Mesenchymal stem cell (in vitro differentiated cells and primary cell): ENCODE measurements at regions not wholly inside any gene's neighbourhood (a gene's known extent, or its start where the extent isn't known, plus 50 kb on each side); places are given as distances from the start of the nearest gene placed in this dataset.

Experiments
- DNase-seq: peaks from one replicate; pipeline ENCODE4 v3.0.0-alpha.2; 2013
- H2AFZ ChIP-seq: one replicate; pipeline ENCODE4 v1.6.1; 2013; ENCODE audit warnings: low read depth, mild to moderate bottlenecking, control low read depth, inconsistent platforms, low read length, moderate library complexity
- H2AK5ac ChIP-seq: 2 replicates; pipeline ENCODE4 v1.6.1; 2013; ENCODE audit warnings: low read length, moderate library complexity, mild to moderate bottlenecking, inconsistent platforms; ENCODE audit not compliant: severe bottlenecking
- H2BK120ac ChIP-seq: one replicate; pipeline ENCODE4 v1.6.1; 2013; ENCODE audit warnings: low read depth, mild to moderate bottlenecking, inconsistent platforms, low read length, moderate library complexity
- H2BK12ac ChIP-seq, 2 experiments: one replicate each; pipeline ENCODE4 v1.6.1; 2013; ENCODE audit warnings: inconsistent platforms in 2 of 2, low read length in 2 of 2, mild to moderate bottlenecking in 2 of 2, moderate library complexity in 2 of 2, control low read depth in 1 of 2
- H2BK15ac ChIP-seq: one replicate; pipeline ENCODE4 v1.6.1; 2013; ENCODE audit warnings: mild to moderate bottlenecking, low read depth, inconsistent platforms; ENCODE audit not compliant: poor library complexity, severe bottlenecking
- H2BK5ac ChIP-seq: 2 replicates; pipeline ENCODE4 v1.6.1; 2013; ENCODE audit warnings: low read depth, mild to moderate bottlenecking, low read length, control low read depth, inconsistent platforms; ENCODE audit not compliant: poor library complexity, severe bottlenecking
- H3K14ac ChIP-seq, 2 experiments: one replicate each; pipeline ENCODE4 v1.6.1; 2013; ENCODE audit warnings: inconsistent platforms in 2 of 2, low read length in 2 of 2, control low read depth in 1 of 2, mild to moderate bottlenecking in 1 of 2, moderate library complexity in 1 of 2
- H3K18ac ChIP-seq, 2 experiments: one replicate each; pipeline ENCODE4 v1.6.1; 2013; ENCODE audit warnings: inconsistent platforms in 2 of 2, low read length in 2 of 2, control low read depth in 1 of 2, low read depth in 1 of 2, mild to moderate bottlenecking in 1 of 2
- H3K23ac ChIP-seq, 2 experiments: one replicate each; pipeline ENCODE4 v1.6.1; 2013; ENCODE audit warnings: inconsistent platforms in 2 of 2, low read length in 2 of 2, mild to moderate bottlenecking in 2 of 2, moderate library complexity in 2 of 2, control low read depth in 1 of 2
- H3K27ac ChIP-seq: 2 replicates; pipeline ENCODE4 v1.5.1; 2013; ENCODE audit warnings: mild to moderate bottlenecking, moderate library complexity, low read length, control low read depth, inconsistent platforms; ENCODE audit not compliant: poor library complexity, severe bottlenecking
- H3K27me3 ChIP-seq, 2 experiments: 2 replicates each; pipeline versions ENCODE4 v1.6.1 to v1.7.0; 2013; ENCODE audit warnings: low read length in 2 of 2, mild to moderate bottlenecking in 2 of 2, moderate library complexity in 2 of 2, control low read depth in 1 of 2, inconsistent platforms in 1 of 2; ENCODE audit not compliant: control insufficient read depth in 1 of 2, insufficient read depth in 1 of 2
- H3K36me3 ChIP-seq, 2 experiments: 2 replicates each; pipeline versions ENCODE4 v1.6.1 to v1.7.0; 2013; ENCODE audit warnings: low read length in 2 of 2, control low read depth in 1 of 2, inconsistent platforms in 1 of 2, low read depth in 1 of 2, mild to moderate bottlenecking in 1 of 2; ENCODE audit not compliant: insufficient read depth in 2 of 2, control insufficient read depth in 1 of 2
- H3K4ac ChIP-seq, 2 experiments: one replicate each; pipeline ENCODE4 v1.6.1; 2013; ENCODE audit warnings: inconsistent platforms in 2 of 2, low read length in 2 of 2, mild to moderate bottlenecking in 2 of 2, moderate library complexity in 2 of 2, control low read depth in 1 of 2, low read depth in 1 of 2
- H3K4me1 ChIP-seq: 2 replicates; pipeline ENCODE4 v1.6.1; 2013; ENCODE audit warnings: low read depth, low read length, control low read depth; ENCODE audit not compliant: control insufficient read depth, insufficient read depth
- H3K4me2 ChIP-seq: 2 replicates; pipeline ENCODE4 v1.6.1; 2013; ENCODE audit warnings: low read length, mild to moderate bottlenecking, inconsistent platforms; ENCODE audit not compliant: poor library complexity, severe bottlenecking
- H3K4me3 ChIP-seq, 2 experiments: 2 replicates each; pipeline versions ENCODE4 v1.5.1 to v1.7.0; 2013; ENCODE audit warnings: low read length in 2 of 2, mild to moderate bottlenecking in 2 of 2, control low read depth in 1 of 2, low read depth in 1 of 2; ENCODE audit not compliant: insufficient read depth in 1 of 2
- H3K79me1 ChIP-seq: replicated peaks from 2 replicates; pipeline ENCODE4 v1.6.1; 2013; ENCODE audit warnings: mild to moderate bottlenecking, control low read depth, low read length, inconsistent platforms; ENCODE audit not compliant: poor library complexity, severe bottlenecking
- H3K9ac ChIP-seq: 2 replicates; pipeline ENCODE4 v1.7.0; 2013; ENCODE audit warnings: mild to moderate bottlenecking, low read length, moderate library complexity
- H3K9me3 ChIP-seq: 2 replicates; pipeline ENCODE4 v1.7.0; 2013; ENCODE audit warnings: mild to moderate bottlenecking, low read length; ENCODE audit not compliant: control insufficient read depth
- H4K8ac ChIP-seq: one replicate; pipeline ENCODE4 v1.6.1; 2013; ENCODE audit warnings: inconsistent platforms, mild to moderate bottlenecking, low read length, moderate library complexity
- H4K91ac ChIP-seq: one replicate; pipeline ENCODE4 v1.6.1; 2013; ENCODE audit warnings: mild to moderate bottlenecking, low read length, inconsistent platforms
- WGBS: methylation state at CpG from one replicate; pipeline ENCODE4 v1.1.7; 2013; ENCODE audit warnings: mixed read lengths; 5-methylcytosine and 5-hydroxymethylcytosine counted together

GRCh38 chr13:85255978-85256377 is 543.2 kb downstream of the SLITRK6 start:
- WGBS = 100% methylated on average over 1 of the region's 2 CpGs
- H3K4me3 ChIP-seq = no peak overlapping the region

GRCh38 chr13:85254641-85255040 is 544.6 kb downstream of the SLITRK6 start:
- Histone ChIP-seq H2BK120ac (no peak overlapping the region), H3K18ac (no peak overlapping the region), H3K4me1 (no peaks in the 10 kb centered on the region), H4K8ac (no peak overlapping the region), H2BK12ac (no peak overlapping the region), H2AK5ac (no peak overlapping the region), H3K4me3 (no peak overlapping the region), H3K36me3 (no peaks in the 10 kb centered on the region), H2BK5ac (no peak overlapping the region), H3K9ac (no peak overlapping the region), H3K27me3 (no peaks in the 10 kb centered on the region), H3K23ac (no peak overlapping the region), H3K14ac (no peak overlapping the region), H3K4me2 (no peak overlapping the region), H3K9me3 (no peaks in the 10 kb centered on the region), H3K4ac (no peak overlapping the region), H4K91ac (no peak overlapping the region), H3K79me1 (no peaks in the 10 kb centered on the region), H2BK15ac (no peak overlapping the region), H2AFZ (no peak overlapping the region), H3K27ac (no peak overlapping the region)
- WGBS = 90% methylated on average over 6 of the region's 6 CpGs
- DNase-seq = no peak

More at GRCh38 chr13:85255978-85256377, 543.2 kb downstream of the SLITRK6 start:
- Histone ChIP-seq H2AFZ (no peak overlapping the region), H3K9me3 (no peaks in the 10 kb centered on the region), H3K79me1 (no peaks in the 10 kb centered on the region), H3K14ac (no peak overlapping the region), H3K9ac (no peak overlapping the region), H2BK12ac (no peak overlapping the region), H3K36me3 (no peaks in the 10 kb centered on the region), H3K4me1 (no peaks in the 10 kb centered on the region), H2AK5ac (no peak overlapping the region), H3K27me3 (no peaks in the 10 kb centered on the region), H4K8ac (no peak overlapping the region), H4K91ac (no peak overlapping the region), H3K4ac (no peak overlapping the region), H3K18ac (no peak overlapping the region), H2BK120ac (no peak overlapping the region), H2BK15ac (no peak overlapping the region), H3K23ac (no peak overlapping the region), H3K4me2 (no peak overlapping the region), H3K27ac (no peak overlapping the region), H2BK5ac (no peak overlapping the region)
- DNase-seq = no peak

- no peaks in the 10 kb centered on the region for H3K27me3 ChIP-seq
- H3K9me3 ChIP-seq = no peaks in the 10 kb centered on the region
- H3K4me3 ChIP-seq = no peak overlapping the region
- H3K79me1 ChIP-seq = no peaks in the 10 kb centered on the region
- H2AK5ac ChIP-seq = no peak overlapping the region
- no peak overlapping the region for H3K4me2 ChIP-seq
- 98% methylated on average over 4 of the region's 4 CpGs for WGBS
- no peak overlapping the region for H3K14ac ChIP-seq
- H4K8ac ChIP-seq = no peak overlapping the region
- H2BK5ac ChIP-seq = no peak overlapping the region
- no peak overlapping the region for H2BK12ac ChIP-seq
- H2BK15ac ChIP-seq = no peak overlapping the region
- no peak overlapping the region for H3K18ac ChIP-seq
- no peak overlapping the region for H3K4ac ChIP-seq
- no peak overlapping the region for H3K27ac ChIP-seq
- no peak overlapping the region for H3K23ac ChIP-seq
- H2BK120ac ChIP-seq = no peak overlapping the region
- H4K91ac ChIP-seq = no peak overlapping the region
- DNase-seq = no peak
- H3K36me3 ChIP-seq = no peaks in the 10 kb centered on the region
- H2AFZ ChIP-seq = no peak overlapping the region
- H3K9ac ChIP-seq = no peak overlapping the region
- H3K4me1 ChIP-seq = no peaks in the 10 kb centered on the region
Measured at GRCh38 chr13:85249151-85249550, 550.1 kb downstream of the SLITRK6 start.

GRCh38 chr13:85247780-85248179 is 551.4 kb downstream of the SLITRK6 start:
- Histone ChIP-seq H3K23ac (no peak overlapping the region), H4K91ac (no peak overlapping the region), H3K27me3 (no peaks in the 10 kb centered on the region), H2AFZ (no peak overlapping the region), H2BK120ac (no peak overlapping the region), H3K4me3 (no peak overlapping the region), H3K18ac (no peak overlapping the region), H3K4me2 (no peak overlapping the region), H3K27ac (no peak overlapping the region), H3K9me3 (no peaks in the 10 kb centered on the region), H3K4ac (no peak overlapping the region), H3K36me3 (no peaks in the 10 kb centered on the region), H2BK15ac (no peak overlapping the region), H3K9ac (no peak overlapping the region), H3K14ac (no peak overlapping the region), H2BK5ac (no peak overlapping the region), H3K4me1 (no peaks in the 10 kb centered on the region), H2AK5ac (no peak overlapping the region), H4K8ac (no peak overlapping the region), H2BK12ac (no peak overlapping the region), H3K79me1 (no peaks in the 10 kb centered on the region)
- 97% methylated on average over 3 of the region's 3 CpGs for WGBS
- DNase-seq = no peak
